Muscle of back (tissue), 3 donors: ENCODE measurements at regions not wholly inside any gene's neighbourhood (a gene's known extent, or its start where the extent isn't known, plus 50 kb on each side); places are given as distances from the start of the nearest gene placed in this dataset.
"Not testable (repeated sequence)": the region's sequence is repeated elsewhere in the genome, so short reads cannot be mapped to it uniquely, and the experiment has no call there.

Experiments used
- DNase-seq, 3 donors: peaks; one replicate each; pipeline versions ENCODE4 v3.0.0 to v3.0.0-alpha.2; 2013

DNA sequence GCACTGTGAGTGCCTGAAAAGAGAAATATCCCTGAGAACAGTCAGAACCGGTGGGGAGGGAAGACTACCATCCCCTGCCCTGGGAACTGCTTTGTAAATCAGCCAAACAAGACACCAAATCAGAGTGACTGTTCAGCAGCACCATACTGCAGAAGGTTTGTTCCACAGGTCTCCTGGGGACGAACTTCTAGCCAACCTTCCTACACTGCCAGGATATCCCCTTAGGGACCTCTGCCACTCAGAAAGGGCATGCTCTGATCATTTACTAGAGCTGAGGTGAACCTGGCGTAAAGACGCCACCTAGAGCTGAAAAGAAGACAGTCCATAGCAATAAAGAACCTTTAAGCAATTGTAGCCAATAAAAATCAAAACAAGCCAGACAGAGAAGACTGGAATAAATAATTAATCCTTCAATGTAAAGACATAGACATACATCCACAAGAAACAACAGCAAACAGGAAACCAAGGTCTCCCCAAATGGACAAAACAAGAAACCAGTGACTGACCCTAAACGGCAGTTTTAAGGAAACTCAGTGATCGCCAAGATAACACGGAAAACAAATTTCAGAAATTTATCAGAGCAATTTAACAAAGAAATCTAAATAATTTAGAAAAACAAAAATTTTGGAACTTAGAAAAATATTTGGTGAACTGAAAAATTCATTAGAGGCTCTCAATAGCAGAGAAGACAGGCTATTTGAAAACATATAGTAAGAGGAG, 228.1 kb upstream of the AMIGO2 start:
- DNase-seq, result peak; percentile 18 to 26 (median 21)

DNA sequence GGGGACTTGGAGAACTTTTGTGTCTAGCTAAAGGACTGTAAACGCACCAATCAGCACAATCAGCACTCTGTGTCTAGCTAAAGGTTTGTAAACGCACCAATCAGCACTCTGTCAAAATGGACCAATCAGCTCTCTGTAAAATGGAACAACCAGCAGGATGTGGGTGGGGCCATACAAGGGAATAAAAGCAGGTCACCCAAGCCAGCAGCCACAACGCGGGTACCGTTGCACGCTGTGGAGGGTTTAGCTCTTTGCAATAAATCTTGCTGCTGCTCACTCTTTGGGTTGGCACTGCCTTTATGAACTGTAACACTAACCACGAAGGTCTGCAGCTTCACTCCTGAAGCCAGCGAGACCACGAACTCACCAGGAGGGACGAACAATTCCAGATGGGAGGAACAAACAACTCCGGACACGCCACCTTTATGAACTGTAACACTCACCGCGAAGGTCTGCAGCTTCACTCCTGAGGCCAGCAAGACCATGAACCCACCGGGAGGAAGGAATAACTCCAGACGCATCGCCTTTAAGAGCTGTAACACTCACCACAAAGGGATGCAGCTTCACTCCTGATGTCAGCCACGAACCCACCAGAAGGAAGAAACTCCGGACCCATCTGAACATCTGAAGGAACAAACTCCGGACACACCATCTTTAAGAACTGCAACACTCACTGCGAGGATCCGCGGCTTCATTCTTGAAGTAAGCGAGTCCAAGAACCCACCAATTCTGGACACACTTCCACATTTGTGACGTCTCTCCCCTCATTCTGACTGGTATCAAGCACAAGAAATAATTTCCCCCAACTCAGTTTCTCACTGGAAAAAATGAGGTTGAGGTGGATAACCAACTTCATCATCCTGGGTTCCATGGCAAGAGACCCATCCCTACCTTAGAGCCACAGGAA, 227.3 kb upstream of the AMIGO2 start:
- DNase-seq, result not testable (repeated sequence)

DNA sequence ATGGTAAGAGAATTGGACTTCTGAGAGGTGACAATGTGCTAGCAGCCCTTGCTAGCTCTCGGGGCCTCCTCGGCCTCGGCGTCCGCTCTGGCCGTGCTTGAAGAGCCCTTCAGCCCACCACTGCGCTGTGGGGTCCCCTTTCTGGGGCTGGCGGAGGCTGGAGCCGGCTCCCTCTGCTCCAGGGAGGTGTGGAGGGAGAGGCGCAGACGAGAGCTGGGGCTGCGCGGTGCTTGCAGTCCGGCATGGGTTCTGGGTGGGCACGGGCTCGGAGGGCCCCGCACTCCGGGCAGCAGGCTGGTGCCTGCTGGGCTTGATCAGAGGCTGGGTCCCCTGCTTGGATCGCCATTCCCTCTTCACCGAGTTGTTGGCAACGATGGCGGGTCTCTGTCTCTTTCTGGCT, 226.4 kb upstream of the AMIGO2 start:
- no peak for DNase-seq

DNA sequence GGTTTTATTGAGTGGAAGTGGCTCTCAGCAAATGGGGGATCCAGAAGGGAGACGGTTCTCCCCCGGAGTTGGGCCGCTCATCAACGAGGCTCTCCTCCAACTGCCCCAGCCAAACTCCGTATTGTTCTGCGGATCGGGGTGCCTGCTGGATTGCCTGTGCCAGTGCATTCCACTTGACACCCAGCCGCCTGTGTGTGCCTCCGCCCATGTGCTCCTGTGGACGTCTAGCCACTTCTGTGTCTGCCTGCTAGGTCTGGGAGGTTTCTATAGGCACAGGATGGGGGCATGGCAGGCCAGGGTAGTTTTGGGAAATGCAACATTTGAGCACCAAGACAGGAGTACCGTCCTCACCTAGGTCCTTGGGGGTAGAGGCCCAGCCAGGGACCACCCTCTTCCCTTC, 225.7 kb upstream of the AMIGO2 start:
- DNase-seq, result no peak

DNA sequence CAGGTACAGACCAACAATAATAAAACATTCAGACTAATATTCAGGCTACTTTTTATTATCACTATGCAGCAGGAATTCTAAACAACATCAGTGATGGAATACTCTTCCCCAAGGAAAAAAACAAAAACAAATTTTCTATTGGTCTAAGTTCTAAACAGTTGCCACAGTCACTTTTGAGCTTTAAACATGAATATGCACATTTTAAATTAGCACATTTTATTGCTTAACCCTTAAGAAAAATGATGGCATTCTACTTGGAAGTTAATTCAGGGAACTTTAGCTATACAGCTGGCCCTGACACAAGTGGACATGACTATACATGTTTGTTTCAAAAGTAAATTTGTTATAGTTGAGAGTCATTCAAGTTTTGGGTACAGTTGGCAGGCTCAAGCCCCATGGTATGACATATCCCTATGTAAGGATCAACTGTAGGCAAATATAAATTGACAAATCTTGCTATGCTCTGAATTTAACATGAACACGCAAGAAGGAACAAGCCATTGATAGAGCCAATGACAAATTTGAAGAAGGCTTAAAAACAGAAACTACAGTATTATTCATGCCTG, 224.3 kb upstream of the AMIGO2 start:
- DNase-seq, result no peak

DNA sequence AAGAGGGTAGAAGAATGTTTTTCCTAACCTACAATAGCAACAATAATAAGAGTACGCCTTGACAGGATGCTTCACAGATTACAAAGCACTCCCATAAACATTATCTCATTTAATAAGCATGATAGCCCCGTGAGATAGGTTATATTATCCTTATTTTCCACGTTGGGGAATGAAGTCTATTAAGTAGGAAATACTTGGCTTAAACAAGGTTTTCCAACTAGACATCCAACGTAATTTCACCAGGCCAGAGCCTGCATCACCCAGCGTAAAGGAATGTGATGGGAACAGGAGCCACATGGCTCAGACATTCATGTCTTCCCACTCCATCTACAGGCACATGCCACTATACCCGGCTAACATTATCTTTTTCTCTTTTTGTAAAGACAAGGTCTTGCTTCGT, 223.4 kb upstream of the AMIGO2 start:
- DNase-seq, result no peak

DNA sequence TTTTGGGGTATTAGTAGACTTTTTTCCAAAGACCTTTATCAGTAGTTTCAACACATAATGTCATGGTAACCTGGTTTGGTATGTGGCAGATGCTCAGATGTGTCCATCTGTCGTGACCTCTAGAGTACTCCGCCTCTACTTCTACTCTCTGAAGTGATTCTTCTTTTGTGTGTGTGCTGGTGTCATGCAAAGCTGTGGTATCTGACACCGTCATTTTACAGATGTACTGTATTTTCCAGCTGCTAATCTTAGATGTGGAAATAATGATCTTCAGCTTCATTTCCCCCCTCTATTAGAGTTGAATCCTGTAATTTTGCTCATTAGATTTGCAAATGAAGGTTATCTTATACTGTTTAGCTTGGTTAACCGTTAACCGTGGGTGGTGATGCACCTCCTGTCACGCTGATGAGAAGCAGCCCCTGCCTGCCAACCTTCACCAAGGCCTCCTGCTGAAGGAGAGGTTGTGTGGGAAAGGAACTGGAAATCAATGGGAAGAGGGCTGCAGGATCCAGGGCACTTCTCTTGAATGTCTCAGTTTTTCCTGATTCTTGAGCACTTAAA, 222.4 kb upstream of the AMIGO2 start:
- no peak for DNase-seq

DNA sequence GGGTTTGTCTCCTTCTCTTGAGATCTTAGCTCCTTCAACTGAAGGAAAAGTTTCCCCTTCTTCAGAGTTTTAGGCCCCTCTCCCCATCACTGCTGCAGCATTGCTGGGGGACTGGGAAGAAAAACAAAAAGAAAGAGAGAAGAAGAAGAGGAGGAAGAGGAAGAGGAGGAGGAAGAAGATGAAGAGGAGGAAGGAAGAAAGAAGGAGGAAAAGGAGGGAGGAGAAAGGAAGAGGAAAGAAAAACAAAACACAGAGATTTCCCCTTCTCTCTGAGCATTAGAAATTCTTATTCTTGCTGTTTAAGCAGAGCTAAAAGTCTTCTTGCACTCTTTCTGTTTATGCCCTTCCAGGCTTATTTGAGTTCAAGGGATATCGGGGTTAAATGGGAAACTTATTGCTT, 219.8 kb upstream of the AMIGO2 start:
- no peak for DNase-seq

DNA sequence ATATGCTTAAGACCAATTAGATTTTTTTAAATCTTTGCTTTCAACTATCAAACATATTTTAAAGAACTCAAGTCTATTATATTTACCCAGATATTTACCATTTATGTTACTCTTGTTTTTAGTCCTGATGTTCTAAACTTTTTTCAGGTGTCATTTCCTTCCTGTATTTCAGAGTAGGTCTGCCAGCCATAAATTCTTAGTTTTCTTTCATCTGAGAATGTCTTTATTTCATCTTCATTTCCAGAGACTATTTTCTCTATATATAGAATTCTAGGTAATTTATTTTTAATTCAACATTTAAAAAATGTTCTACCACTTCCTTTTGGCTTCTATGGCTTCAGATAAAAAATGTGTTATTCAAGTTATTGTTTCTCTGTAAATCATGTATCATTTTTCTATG, 218.2 kb upstream of the AMIGO2 start:
- DNase-seq, result no peak

DNA sequence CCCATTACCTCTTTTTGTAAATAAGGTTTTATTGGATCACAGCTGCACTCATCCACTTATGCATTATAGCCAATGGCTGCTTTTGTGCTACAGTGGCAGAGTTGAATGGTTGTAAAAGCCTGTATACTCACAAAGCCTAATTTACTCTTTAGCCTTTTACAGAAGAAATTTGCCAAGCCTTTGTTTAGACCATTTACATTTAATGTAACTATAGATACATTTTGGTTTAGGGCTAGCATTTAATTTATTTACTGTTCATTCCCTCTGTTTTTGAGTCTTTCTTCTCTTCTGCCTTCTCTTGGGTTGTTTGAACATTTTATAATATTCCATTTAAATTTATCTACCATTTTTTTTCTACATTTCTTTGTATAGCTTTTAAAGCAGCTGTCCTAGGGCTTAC, 217.1 kb upstream of the AMIGO2 start:
- DNase-seq, result no peak

DNA sequence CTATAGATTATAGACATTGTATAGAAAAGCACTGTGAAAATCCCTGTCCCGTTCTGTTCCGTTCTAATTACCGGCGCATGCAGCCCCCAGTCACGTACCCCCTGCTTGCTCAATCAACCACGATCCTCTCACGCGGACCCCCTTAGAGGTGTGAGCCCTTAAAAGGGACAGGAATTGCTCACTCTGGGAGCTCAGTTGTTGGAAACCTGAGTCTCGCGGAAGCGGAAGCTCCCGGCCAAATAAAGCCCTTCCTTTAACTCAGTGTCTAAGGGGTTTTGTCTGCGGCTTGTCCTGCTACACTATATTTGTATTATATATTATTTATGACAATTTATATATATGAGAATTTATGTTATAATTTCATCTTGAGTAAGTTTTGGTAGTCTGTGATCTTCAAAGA, 213.6 kb upstream of the AMIGO2 start:
- no peak for DNase-seq

DNA sequence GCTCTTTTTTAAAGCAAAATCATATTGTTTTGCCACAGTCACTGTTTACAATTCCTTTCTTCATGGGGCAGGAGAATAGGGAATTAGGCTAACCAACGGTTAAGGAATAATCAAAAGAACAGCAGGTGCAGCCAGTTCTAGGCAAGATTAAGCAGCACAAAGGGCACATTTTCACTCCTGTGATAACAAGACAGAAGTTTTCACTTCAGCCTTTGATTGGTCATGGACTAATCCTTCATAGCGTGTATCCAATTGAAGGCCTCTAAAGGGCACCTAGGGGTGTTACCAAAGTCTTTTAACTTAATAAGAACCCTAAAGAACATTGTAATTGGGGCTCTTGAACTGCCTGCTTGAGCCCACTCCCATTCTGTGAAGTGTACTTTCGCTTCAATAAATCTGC, 206.9 kb upstream of the AMIGO2 start:
- DNase-seq, result no peak
